ENCODE measurements at regions not wholly inside any gene's neighbourhood (a gene's known extent, or its start where the extent isn't known, plus 50 kb on each side); places are given as distances from the start of the nearest gene placed in this dataset.

DNA sequence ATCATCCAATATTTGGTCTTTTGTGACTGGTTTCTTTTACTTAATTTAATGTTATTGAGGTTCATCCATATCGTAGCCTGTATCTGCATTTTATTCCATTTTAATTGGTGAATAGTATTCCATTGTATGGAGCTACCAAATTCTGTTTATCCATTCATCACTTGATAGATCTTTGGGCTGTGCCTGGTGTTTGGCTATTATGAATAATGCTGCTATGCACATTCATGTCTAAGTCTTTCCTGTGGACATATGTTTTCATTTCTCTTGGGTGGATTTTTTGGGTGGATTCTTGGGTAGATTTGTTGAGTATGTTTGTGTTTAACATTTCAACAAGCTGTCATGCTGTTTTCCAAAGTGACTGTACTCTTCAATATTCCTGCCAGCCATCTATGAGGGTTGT lies 52.5 kb upstream of the NEDD4L start:
- no peak for DNase-seq (ENCODE audit: low spot score)
- in situ Hi-C loops (cut with MboI; ENCODE audit: low sequenced_read_pairs, unreplicated experiment) = no loop called here
- TF ChIP-seq, protein P1, sequence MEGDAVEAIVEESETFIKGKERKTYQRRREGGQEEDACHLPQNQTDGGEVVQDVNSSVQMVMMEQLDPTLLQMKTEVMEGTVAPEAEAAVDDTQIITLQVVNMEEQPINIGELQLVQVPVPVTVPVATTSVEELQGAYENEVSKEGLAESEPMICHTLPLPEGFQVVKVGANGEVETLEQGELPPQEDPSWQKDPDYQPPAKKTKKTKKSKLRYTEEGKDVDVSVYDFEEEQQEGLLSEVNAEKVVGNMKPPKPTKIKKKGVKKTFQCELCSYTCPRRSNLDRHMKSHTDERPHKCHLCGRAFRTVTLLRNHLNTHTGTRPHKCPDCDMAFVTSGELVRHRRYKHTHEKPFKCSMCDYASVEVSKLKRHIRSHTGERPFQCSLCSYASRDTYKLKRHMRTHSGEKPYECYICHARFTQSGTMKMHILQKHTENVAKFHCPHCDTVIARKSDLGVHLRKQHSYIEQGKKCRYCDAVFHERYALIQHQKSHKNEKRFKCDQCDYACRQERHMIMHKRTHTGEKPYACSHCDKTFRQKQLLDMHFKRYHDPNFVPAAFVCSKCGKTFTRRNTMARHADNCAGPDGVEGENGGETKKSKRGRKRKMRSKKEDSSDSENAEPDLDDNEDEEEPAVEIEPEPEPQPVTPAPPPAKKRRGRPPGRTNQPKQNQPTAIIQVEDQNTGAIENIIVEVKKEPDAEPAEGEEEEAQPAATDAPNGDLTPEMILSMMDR (IDR thresholded peaks at IDR 0.05; ENCODE audit: borderline replicate concordance, control extremely low read depth, extremely low read depth, insufficient read depth, missing control alignments) = no peak

DNA sequence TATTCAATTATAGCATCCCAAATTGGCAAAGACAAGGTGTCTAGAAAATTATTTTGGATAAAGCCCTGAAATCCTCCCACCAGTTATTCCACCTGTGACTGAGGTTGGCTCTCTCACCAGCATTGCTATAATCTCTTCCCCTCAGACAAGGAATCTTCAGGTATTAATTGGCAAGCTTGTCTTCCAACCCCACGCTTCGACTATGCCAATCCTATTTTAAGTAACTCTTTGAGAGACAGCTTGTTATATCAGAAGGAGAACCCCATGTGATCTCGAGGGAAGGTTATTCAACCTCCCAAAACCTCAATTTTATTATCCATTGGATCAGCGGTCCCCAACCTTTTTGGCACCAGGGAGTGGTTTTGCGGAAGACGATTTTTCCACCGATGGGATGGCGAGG lies 54.5 kb upstream of the NEDD4L start:
- DNase-seq (ENCODE audit: low spot score) = no peak
- in situ Hi-C loops (cut with MboI; ENCODE audit: low sequenced_read_pairs, unreplicated experiment) = no loop called here

DNA sequence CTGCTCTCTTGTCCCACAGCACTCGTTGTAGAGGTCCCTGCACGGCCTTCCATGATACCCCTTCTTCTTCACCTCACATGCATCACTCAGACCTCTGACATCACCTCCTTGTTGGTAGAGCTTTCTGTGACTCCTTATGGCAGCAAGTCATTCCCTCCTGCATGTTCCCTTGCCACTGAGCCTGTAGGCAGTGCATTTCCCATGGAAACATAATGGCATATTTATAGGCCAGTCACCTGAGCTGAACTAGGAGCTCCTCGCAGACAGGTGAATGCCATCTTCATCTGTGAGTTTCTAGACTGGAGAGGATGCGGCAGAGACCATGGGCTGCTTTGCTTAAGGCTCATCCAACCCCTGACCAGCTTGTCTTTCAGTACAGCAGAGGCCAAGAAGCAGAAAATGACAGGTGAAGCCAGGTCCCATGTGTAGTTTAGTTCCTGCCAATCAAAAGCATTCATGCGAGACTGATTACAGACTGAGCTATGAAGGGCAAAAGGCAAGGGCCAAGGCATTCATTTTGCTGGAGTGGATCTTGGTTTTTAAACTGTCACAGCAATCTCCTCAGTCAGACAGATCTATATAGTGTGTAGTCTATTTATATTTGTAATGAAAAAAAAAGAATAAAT lies 59.4 kb upstream of the NEDD4L start:
- no peak for DNase-seq (ENCODE audit: low spot score)
- TF ChIP-seq, protein P1 (IDR thresholded peaks at IDR 0.05; ENCODE audit: borderline replicate concordance, control extremely low read depth, extremely low read depth, insufficient read depth, missing control alignments) = no peak
- in situ Hi-C loops (cut with MboI; ENCODE audit: low sequenced_read_pairs, unreplicated experiment) = no loop called here

More for the DNA sequence above, 54.5 kb upstream of the NEDD4L start:
- TF ChIP-seq, protein P1 (IDR thresholded peaks at IDR 0.05; ENCODE audit: borderline replicate concordance, control extremely low read depth, extremely low read depth, insufficient read depth, missing control alignments) = no peak

DNA sequence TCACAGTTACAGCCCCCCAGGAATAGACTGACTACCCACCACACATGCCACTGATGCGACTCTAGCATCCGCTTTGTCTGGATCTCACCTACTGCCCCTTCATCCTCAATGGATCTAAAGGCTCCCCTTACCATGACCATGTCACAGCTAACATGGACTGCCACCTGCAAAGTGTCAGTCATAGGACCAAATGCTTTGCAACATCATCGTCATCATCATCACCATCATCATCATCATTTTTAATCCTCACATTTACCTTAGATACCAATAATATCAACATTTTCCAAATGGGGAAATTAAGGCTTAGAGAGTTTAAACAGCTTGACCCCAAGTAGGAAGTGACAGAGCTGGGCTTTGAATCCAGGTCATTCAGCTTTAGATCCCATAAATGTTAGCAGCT lies 60.1 kb upstream of the NEDD4L start:
- DNase-seq (ENCODE audit: low spot score) = no peak
- TF ChIP-seq, protein P1 (IDR thresholded peaks at IDR 0.05; ENCODE audit: borderline replicate concordance, control extremely low read depth, extremely low read depth, insufficient read depth, missing control alignments) = no peak
- in situ Hi-C loops (cut with MboI; ENCODE audit: low sequenced_read_pairs, unreplicated experiment) = no loop called here

DNA sequence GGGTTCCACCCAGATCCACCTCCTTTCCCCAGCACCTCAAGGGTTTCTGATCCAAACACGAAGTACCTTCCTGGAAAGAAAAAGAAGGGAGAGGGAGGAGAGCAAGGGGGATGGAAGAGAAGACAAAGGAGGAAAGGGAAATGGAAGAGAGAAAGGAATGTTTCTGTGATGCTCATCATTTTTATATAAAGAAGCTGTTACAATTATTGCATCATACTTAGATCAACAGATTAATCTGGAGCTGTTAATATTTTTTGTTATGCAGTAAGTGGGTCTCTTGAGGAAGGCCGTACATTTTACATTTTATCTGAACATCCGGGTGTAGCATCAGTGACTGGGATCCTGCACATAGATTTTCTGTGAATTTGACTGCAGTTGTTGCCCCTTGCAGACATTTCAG lies 60.6 kb upstream of the NEDD4L start:
- in situ Hi-C loops (cut with MboI; ENCODE audit: low sequenced_read_pairs, unreplicated experiment) = no loop called here
- DNase-seq (ENCODE audit: low spot score) = no peak
- TF ChIP-seq, protein P1 (IDR thresholded peaks at IDR 0.05; ENCODE audit: borderline replicate concordance, control extremely low read depth, extremely low read depth, insufficient read depth, missing control alignments) = no peak

DNA sequence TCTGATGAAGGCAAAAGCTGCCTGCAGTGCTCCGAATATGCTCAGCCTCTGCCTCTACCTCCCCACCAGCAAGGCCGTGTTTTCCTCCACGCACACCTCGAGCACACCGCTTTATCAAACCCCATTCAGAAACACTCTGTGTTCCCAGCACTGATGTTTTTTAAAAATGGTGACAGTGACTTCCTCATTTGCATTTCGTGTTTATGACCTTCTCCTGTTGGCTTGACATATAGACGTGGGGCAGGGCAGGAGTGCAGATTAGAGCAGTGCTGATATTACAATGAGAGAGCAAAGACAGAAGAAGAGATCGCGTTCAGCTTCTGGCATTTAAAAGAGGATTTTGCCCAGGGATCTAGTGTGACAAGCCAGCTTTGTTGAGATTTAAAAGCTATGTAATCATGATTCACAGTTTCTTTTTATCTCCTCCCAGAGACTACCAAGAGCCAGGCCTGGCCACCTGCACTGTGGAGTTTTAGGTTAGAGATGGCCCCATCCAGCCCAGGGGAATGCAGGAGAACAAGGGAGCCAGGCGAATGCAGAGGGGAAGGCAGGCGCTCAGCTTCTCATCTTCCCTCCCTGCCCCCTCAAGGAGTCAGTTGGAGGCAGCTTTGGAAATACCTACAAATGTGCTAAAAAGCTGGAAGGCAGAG lies 61.5 kb upstream of the NEDD4L start:
- in situ Hi-C loops (cut with MboI; ENCODE audit: low sequenced_read_pairs, unreplicated experiment) = no loop called here
- DNase-seq (ENCODE audit: low spot score) = no peak
- TF ChIP-seq, protein P1 (IDR thresholded peaks at IDR 0.05; ENCODE audit: borderline replicate concordance, control extremely low read depth, extremely low read depth, insufficient read depth, missing control alignments) = no peak
